Kidney (tissue), 13 donors: ENCODE measurements at regions not wholly inside any gene's neighbourhood (a gene's known extent, or its start where the extent isn't known, plus 50 kb on each side); places are given as distances from the start of the nearest gene placed in this dataset.

Experiments used
- DNase-seq, 5 donors: peaks; one replicate each; pipeline ENCODE4 v3.0.0-alpha.2; 2013 to 2020
- FAIRE-seq: peaks from 2 replicates; lab custom pipeline; 2012; peaks lifted over from hg19 to GRCh38; lab: Jason Lieb, UNC
- H3K27ac ChIP-seq, 2 donors: one replicate each; pipeline ENCODE4 v1.7.0; 2013; ENCODE audit warnings: low read depth in 2 of 2, low read length in 2 of 2, inconsistent platforms in 1 of 2
- H3K27me3 ChIP-seq: one replicate; pipeline ENCODE4 v1.7.1; 2013; ENCODE audit warnings: low read length, inconsistent platforms; ENCODE audit not compliant: control insufficient read depth, insufficient read depth
- H3K36me3 ChIP-seq, 3 donors: one replicate each; pipeline versions ENCODE4 v1.7.0 to v1.7.1; 2013; ENCODE audit warnings: low read length in 3 of 3, control low read depth in 1 of 3, inconsistent platforms in 1 of 3; ENCODE audit not compliant: insufficient read depth in 3 of 3, control insufficient read depth in 2 of 3
- H3K4me1 ChIP-seq, 3 donors: one replicate each; pipeline versions ENCODE4 v1.7.0 to v1.7.1; 2013; ENCODE audit warnings: low read length in 3 of 3, inconsistent platforms in 1 of 3, low read depth in 1 of 3; ENCODE audit not compliant: control insufficient read depth in 2 of 3, insufficient read depth in 2 of 3
- H3K4me3 ChIP-seq, 3 donors: one replicate each; pipeline versions ENCODE4 v1.7.0 to v1.8.1; 2013; ENCODE audit warnings: low read length in 3 of 3, control low read depth in 1 of 3, inconsistent platforms in 1 of 3
- H3K9ac ChIP-seq, 3 donors: one replicate each; pipeline versions ENCODE4 v1.7.0 to v1.7.1; 2013; ENCODE audit warnings: low read length in 3 of 3, control low read depth in 1 of 3, inconsistent platforms in 1 of 3
- H3K9me3 ChIP-seq, 3 donors: one replicate each; pipeline versions ENCODE4 v1.7.0 to v1.7.1; 2013; ENCODE audit warnings: low read length in 3 of 3, control low read depth in 1 of 3, inconsistent platforms in 1 of 3; ENCODE audit not compliant: control insufficient read depth in 2 of 3, insufficient read depth in 1 of 3
- CTCF ChIP-seq: IDR thresholded peaks from 3 replicates; pipeline ENCODE4 v1.5.1; 2012; ENCODE audit warnings: mild to moderate bottlenecking, moderate library complexity, borderline replicate concordance; ENCODE audit not compliant: insufficient read depth; ENCODE audit errors: extremely low read depth
- intact Hi-C: fragments of 100-400 bp; cut with DNase I; formaldehyde crosslinking; loops from one replicate; pipeline ENCODE4 v1.11.1; 2022
- donor health status: control.
- donor health status: control.
- donor health status: control.
- donor health status: control.
- donor health status: control.
- donor health status: DM: yes; HTN: yes; CAD: no.
- donor health status: Normal renal cell carcinoma (clear cell type).

GRCh38 chr6:1208876-1209275, 103.0 kb upstream of the FOXQ1 start:
- H3K9ac ChIP-seq: no peak overlapping the region
- no peak for FAIRE-seq

GRCh38 chr6:1203546-1203945, 108.4 kb upstream of the FOXQ1 start:
- DNase-seq (no peak), FAIRE-seq (no peak)
- peaks cover 0 to 2% (median 0%) of the 10 kb centered on the region in 3 donors for H3K4me1 ChIP-seq
- H3K9ac ChIP-seq: no peak overlapping the region
- TF ChIP-seq CTCF: no peak
- H3K27me3 ChIP-seq: no peaks in the 10 kb centered on the region
- H3K36me3 ChIP-seq: no peaks in the 10 kb centered on the region
- no peaks in the 10 kb centered on the region for H3K9me3 ChIP-seq
- intact Hi-C loops: no loop called here
- no peak overlapping the region for H3K27ac ChIP-seq
- no peak overlapping the region for H3K4me3 ChIP-seq

More at GRCh38 chr6:1208876-1209275, 103.0 kb upstream of the FOXQ1 start:
- DNase-seq: no peak
- intact Hi-C loops: no loop called here
- Histone ChIP-seq H3K27ac (no peak overlapping the region), H3K36me3 (no peaks in the 10 kb centered on the region), H3K27me3 (no peaks in the 10 kb centered on the region), H3K4me3 (no peak overlapping the region), H3K9me3 (no peaks in the 10 kb centered on the region), H3K4me1 (no peaks in the 10 kb centered on the region)
- no peak for TF ChIP-seq CTCF

- intact Hi-C loops: no loop called here
- H3K27me3 ChIP-seq: no peaks in the 10 kb centered on the region
- no peak overlapping the region for H3K4me3 ChIP-seq
- DNase-seq: no peak
- FAIRE-seq: no peak
- no peaks in the 10 kb centered on the region for H3K9me3 ChIP-seq
- no peak overlapping the region for H3K9ac ChIP-seq
- H3K27ac ChIP-seq: no peak overlapping the region
- no peaks in the 10 kb centered on the region for H3K36me3 ChIP-seq
- H3K4me1 ChIP-seq: peaks cover 0 to 2% (median 0%) of the 10 kb centered on the region in 3 donors
- TF ChIP-seq CTCF: no peak
Observed at GRCh38 chr6:1202201-1202600, 109.7 kb upstream of the FOXQ1 start.
